ENCODE measurements at regions not wholly inside any gene's neighbourhood (a gene's known extent, or its start where the extent isn't known, plus 50 kb on each side); places are given as distances from the start of the nearest gene placed in this dataset.

- TF ChIP-seq MAZ (IDR thresholded peaks at IDR 0.05; ENCODE audit: borderline replicate concordance, low read depth, low read length) (no peak), SMC3 (IDR thresholded peaks at IDR 0.05; ENCODE audit: low read depth, low read length) (no peak), MXI1 (IDR thresholded peaks at IDR 0.05; ENCODE audit: borderline replicate concordance, low read depth, low read length) (no peak)
Measured at GRCh38 chr7:35988105-35988504, 164.9 kb upstream of the EEPD1 start (continued).

GRCh38 chr7:35988818-35989217 is 164.2 kb upstream of the EEPD1 start:
- BruUV-seq (replicated peaks): no TSS peak
- CTCF ChIA-PET: no interaction called here
- Histone ChIP-seq H3K56ac (ENCODE audit: extremely low read depth, insufficient read depth, low read length) (no peak overlapping the region), H3K27me3 (ENCODE audit: control insufficient read depth, insufficient read depth, low read length) (no peaks in the 10 kb centered on the region), H2BK20ac (ENCODE audit: low read depth, low read length) (no peak overlapping the region; the same call in 1 of the 2 replicates), H3K4me3 (ENCODE audit: insufficient read depth, low read depth, low read length) (no peak overlapping the region), H4K91ac (ENCODE audit: insufficient read depth, low read depth, low read length) (no peak overlapping the region), H3K4ac (ENCODE audit: low read depth, low read length) (no peak overlapping the region), H3K9me3 (ENCODE audit: control insufficient read depth, insufficient read depth, low read length) (no peaks in the 10 kb centered on the region), H3K79me1 (ENCODE audit: low read depth in 1 of 2, low read length in 2 of 2) (no peaks in the 10 kb centered on the region), H3K9me1 (ENCODE audit: insufficient read depth, low read length) (no peaks in the 10 kb centered on the region), H2AK5ac (ENCODE audit: low read depth, low read length) (no peak overlapping the region), H3K36me3 (ENCODE audit: control insufficient read depth, insufficient read depth, low read length) (no peaks in the 10 kb centered on the region), H3K4me1 (ENCODE audit: control insufficient read depth, insufficient read depth, low read length) (peaks cover 2% of the 10 kb centered on the region; the same call in 1 of the 2 replicates), H2BK120ac (ENCODE audit: low read depth, low read length) (no peak overlapping the region), H4K20me1 (ENCODE audit: insufficient read depth, low read length) (no peaks in the 10 kb centered on the region), H2BK5ac (ENCODE audit: low read depth, low read length, poor library complexity, severe bottlenecking) (no peak overlapping the region), H3K4me2 (ENCODE audit: low read depth, low read length) (no peak overlapping the region), H4K5ac (ENCODE audit: low read depth, low read length) (no peak overlapping the region), H3K14ac (replicated peaks; ENCODE audit: low read depth, low read length) (no peak overlapping the region), H3K23ac (ENCODE audit: low read depth, low read length) (no peak overlapping the region), H3K27ac (ENCODE audit: insufficient read depth, low read length) (no peak overlapping the region), H2BK15ac (ENCODE audit: low read depth, low read length) (no peak overlapping the region), H2AFZ (replicated peaks; ENCODE audit: low read length, poor library complexity) (no peak overlapping the region), H3K9ac (ENCODE audit: low read depth, low read length) (no peak overlapping the region), H3K18ac (ENCODE audit: low read depth, low read length) (no peak overlapping the region), H2AK9ac (replicated peaks; ENCODE audit: low read depth, low read length, poor library complexity) (no peak overlapping the region), H4K8ac (ENCODE audit: low read depth in 2 of 2, low read length in 2 of 2) (no peak overlapping the region)
- intact Hi-C loops (cut with micrococcal nuclease): loop anchor here (10.0 kb wide), 1 partner anchor 166 kb away; the partner anchor contains the start of gene EEPD1
- dilution Hi-C loops (cut with HindIII; ENCODE audit: low sequenced_read_pairs, unreplicated experiment): loop anchor here (25.0 kb wide), 1 partner anchor 323 kb away; no protein-coding TSS in a partner anchor
- no peak for ATAC-seq (ENCODE audit: low read depth)
- in situ Hi-C loops (cut with MboI; ENCODE audit: low sequenced_read_pairs): loop anchor here (5.0 kb wide), 1 partner anchor 328 kb away; no protein-coding TSS in a partner anchor
- DNase-seq: no peak
- WGBS, 2 experiments (ENCODE audit: extremely low coverage in 2 of 2, insufficient read length in 1 of 2): no CpG with 5 or more reads among the region's 6 CpGs
- POLR2A ChIA-PET (ENCODE audit: unreplicated experiment): no interaction called here
- TF ChIP-seq, protein P1, sequence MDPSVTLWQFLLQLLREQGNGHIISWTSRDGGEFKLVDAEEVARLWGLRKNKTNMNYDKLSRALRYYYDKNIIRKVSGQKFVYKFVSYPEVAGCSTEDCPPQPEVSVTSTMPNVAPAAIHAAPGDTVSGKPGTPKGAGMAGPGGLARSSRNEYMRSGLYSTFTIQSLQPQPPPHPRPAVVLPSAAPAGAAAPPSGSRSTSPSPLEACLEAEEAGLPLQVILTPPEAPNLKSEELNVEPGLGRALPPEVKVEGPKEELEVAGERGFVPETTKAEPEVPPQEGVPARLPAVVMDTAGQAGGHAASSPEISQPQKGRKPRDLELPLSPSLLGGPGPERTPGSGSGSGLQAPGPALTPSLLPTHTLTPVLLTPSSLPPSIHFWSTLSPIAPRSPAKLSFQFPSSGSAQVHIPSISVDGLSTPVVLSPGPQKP (IDR thresholded peaks at IDR 0.05; ENCODE audit: borderline replicate concordance, low read depth, low read length): no peak
- TF ChIP-seq NFE2L2 (IDR thresholded peaks at IDR 0.05; ENCODE audit: low read depth, low read length) (no peak), SMC3 (IDR thresholded peaks at IDR 0.05; ENCODE audit: low read depth, low read length) (no peak)
